Epidermal melanocyte (primary cell): ENCODE measurements at regions not wholly inside any gene's neighbourhood (a gene's known extent, or its start where the extent isn't known, plus 50 kb on each side); places are given as distances from the start of the nearest gene placed in this dataset.
"Not testable (repeated sequence)": the region's sequence is repeated elsewhere in the genome, so short reads cannot be mapped to it uniquely, and the experiment has no call there.

Source experiments
- DNase-seq: peaks from one replicate; pipeline ENCODE4 v3.0.0; 2011; ENCODE audit warnings: low spot score; ENCODE audit not compliant: insufficient read length

DNA sequence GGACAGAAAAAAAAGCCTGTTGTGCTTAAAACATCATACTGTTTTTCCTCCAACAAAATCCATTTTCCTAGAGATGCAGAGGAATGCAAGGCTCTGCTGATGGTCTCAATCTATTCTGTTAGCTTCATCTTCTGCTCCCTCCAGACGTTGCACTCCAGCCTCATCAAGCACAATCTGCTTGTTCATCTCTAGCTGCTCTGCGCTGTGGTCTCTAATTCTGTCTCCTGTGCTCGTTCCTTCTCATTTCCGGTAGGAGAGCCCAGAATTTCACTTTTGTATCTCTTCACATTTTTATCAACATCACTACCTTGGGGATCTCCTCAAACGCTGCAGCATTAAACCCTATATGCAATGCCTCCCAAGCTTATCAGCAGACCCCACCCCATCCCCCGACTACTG lies 708.9 kb downstream of the RNF144A start:
- DNase-seq = no peak

DNA sequence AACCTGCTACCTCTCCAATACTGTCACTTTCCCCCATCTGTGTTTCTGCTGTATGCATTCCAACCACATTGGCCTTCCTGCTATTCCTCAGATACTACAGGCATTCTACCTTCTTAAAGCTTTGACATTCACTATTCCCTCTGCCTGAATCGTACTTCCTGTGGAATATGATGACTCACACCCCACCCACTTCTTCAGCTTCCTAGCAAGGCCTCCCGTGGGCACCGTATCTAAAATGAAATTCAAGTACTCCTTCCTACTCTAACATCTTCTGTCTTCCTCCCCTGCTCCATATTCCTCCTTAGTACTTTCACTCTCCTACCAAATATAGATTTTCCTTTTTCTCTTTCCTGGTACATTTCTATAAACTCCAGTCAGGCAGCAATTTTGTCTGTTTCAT lies 710.4 kb downstream of the RNF144A start:
- DNase-seq = no peak

DNA sequence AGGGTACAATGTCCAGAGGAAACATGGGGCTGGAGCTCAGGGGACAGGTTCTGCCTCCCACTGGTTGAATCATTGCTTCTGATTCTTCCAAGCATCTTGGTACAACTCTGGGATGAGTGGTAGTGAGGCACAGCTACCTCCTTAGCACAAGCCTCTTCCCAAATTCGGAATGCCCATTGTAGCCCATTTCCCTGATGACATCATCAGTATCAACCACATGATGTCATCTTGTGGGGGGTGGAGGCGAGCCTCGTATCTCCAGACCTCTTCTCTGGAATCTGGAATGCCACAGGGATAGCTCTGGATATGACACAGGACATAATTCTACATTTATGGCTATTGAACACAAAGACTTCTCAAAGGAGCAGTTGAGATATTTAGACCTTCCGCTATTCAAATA lies 715.2 kb downstream of the RNF144A start:
- no peak for DNase-seq

DNA sequence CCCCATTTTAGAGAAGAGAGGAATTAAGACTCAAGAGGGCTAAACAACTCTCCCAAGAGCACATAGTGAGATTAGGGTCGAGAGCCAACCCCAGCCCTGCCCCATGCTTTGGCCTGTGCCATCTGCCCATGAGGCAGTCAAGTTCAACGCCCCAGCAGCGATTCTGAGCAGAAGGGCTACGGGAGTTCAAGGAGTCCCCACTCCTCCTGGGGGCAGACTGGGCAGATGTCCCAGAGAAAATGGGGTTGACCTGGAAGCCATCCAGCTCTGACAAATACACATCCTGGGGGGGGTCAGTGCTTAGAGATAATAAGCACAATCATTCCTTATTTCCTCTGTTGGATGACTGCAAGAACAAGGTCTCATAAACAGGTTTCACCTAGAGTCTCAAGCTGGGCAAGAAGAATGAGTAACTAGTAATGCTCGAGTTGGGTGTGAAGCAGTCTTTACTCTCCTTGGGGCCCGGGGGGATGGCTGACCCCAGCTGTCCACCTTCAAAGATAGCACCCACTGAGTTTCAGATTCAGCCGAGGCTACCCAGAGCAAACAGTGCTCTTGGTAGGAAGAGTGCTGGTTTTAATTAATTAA lies 716.4 kb downstream of the RNF144A start:
- DNase-seq = no peak

DNA sequence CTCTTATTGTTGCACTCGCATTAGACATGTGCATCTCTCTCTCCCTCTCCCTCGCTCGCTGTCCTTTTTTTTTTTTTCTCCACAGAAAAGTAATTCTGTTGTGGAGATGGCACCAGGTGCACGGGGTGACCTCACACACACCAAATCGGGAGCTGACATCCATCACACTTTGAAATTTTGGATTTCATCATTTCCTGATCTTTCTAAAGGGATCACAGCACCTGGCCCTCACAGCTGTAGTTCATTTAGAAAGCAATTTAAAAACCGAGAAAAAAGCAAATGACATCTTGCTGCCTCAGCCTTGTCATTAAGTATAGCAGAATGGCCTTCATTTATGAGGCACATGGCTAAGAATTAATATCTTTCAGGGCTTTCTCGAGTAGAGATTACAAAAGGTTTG lies 717.2 kb downstream of the RNF144A start:
- DNase-seq = no peak

DNA sequence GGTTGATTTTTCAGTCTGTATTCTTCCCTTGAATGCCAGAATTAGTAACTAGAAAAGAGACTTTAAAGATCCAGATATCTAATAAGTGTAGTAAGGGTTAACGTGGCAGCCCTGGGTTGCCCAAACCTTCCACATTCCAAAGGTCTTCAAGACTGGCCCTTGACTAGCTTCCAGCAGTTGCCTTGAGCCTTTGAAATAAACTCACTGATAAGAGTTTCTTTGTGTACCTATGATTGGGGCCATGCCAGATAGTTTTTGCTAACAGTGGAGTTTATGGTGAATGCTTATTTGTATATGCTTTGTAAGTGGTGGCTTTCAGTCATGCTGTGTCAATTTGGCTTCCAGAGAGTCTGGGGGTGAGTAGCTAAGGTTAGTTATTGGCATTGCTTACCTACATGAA lies 722.3 kb downstream of the RNF144A start:
- DNase-seq = no peak

DNA sequence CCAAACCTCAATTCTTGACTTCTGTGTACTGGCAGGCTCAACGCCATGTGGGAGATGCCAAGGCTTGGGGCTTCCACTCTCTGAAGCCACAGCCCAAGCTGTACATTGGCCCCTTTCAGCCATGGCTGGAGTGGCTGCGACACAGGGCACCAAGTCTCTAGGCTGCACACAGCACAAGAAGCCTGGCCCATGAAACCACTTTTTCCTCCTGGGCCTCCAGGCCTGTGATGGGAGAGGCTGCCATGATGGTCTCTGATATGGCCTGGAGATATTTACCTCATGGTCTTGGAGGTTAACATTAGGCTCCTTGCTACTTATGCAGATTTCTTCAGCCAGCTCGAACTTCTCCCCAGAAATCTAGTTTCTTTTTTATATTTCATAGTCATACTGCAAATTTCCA lies 724.1 kb downstream of the RNF144A start:
- DNase-seq = not testable (repeated sequence)

DNA sequence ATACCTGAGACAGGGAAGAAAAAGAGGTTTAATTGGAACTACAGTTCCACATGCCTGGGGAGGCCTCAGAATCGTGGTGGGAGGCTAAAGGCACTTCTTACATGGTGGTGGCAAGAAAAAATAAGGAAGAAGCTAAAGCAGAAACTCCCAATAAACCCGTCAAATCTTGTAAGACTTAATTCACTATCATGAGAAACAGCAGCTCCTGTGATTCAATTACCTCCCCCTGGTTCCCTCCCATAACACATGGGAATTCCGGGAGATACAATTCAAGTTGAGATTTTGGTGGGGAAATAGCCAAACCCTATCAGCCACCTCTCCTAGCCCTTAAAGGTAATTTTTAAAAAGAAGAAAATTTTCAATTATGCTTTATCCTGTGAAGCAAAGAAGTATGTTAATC lies 728.8 kb downstream of the RNF144A start:
- DNase-seq = no peak

DNA sequence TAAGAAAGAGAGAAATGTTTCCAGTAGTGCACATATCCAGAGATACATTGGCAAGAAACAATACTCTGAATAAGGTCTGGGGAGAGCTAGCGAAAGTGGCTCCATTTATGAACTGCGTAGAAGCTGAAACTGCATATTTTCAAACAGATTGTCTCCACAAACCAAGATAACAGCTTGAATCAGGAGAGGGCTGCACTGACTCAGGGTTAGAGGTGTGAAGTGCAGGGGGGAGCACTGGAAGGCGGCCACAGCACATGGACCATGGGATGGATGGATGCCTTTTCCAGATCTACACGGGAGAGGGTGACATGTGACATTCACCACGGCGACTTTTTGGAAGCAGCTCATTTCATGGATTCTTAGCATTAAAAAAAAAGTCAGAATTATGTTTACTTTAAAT lies 729.4 kb downstream of the RNF144A start:
- no peak for DNase-seq

DNA sequence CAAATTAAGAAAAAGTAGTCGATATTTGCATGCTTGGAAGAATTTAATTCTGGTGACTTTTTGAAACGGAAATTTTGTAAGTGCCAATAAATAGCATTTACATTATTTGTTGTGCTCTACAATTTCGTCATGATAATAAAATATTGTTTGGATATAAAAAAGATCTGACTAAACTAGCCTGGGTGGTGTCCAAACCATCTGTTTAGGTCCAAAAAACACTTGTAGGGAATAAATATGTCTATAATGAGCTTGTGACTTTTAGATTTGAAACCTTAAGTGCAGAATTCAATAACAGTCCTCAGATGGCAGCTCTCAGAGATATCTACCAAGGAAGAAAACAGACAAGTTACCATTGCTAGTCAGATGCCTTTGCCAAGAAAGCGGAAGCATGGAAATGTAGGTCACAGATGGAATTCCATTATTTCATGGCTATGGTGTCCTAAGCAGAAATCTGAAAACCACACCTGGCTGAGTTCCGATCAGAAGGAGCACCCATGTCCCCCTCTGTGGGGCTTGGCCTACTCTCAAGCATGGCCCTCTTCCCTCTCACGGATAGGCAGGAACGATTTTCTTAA lies 731.1 kb downstream of the RNF144A start:
- DNase-seq = no peak

DNA sequence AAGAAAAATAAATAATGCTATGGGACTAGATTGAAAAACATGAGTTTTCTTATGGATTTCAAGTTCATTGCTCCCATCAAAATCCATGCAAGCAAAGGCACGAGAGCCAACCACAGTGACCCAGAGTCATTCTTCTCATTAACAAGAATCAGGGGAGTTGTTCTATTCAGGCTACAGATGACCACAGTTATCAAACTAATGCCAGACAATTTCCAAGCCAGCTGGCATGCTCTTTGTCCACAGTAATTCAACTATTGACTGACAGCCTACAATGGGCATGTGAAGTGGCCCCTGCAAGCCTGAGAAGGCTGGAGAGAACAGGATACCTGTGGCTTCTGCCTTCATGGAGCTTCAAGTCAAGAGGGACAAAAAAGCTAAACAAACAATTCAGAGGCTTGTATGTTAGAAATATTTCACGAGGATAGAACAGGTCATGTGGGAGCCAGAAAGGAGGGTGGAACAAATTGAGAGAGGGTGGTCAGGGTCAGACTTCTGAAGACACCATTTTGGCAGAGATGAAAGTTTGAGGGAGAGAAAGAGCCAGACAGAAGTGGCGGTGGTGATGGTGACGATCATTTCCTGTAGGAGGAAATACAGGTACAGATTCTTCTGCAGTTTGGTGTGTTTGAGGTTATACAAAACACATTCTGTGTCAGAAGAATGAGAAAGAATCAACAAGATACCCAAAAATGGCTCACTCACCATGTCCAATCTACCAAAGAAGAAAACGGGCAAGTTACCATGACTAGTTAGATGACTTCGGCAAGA lies 732.4 kb downstream of the RNF144A start:
- no peak for DNase-seq

DNA sequence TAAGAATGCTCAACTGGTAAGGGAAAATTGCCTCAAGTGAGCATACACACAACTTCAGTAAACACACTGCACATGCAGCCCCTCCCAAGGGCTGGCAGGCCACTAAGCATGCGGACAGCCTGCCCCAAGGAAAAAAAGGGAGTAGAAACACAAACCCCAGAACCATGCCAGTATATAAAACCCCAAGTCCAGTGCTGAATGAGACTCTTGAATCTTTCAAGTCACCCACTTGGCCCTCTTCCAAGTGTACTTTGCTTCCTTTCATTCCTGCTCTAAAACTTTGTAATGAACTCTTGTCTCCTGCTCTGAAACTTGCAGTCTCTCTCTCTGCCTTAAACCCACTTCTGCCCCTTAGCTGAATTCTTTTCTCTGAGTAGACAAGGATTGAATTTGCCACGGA lies 736.4 kb downstream of the RNF144A start:
- DNase-seq = no peak

DNA sequence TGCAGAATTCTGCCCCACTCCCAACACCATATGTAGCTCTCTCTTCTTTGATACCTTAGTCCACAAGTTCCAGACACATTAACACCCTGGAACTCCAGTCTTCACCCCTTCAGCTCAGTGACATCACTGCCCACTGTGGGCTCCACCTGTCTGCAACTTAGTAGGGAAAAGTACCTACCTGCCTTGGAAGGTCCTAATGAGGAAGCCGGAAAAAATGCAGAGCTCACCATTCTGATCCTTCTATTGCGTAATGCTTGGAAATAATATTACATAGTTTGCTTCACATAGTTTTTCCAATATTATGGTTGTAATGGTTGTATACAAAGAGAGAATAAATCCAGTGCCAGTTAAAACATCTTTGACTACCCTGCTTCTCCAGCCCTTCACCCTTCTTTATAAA lies 738.4 kb downstream of the RNF144A start:
- DNase-seq = no peak

DNA sequence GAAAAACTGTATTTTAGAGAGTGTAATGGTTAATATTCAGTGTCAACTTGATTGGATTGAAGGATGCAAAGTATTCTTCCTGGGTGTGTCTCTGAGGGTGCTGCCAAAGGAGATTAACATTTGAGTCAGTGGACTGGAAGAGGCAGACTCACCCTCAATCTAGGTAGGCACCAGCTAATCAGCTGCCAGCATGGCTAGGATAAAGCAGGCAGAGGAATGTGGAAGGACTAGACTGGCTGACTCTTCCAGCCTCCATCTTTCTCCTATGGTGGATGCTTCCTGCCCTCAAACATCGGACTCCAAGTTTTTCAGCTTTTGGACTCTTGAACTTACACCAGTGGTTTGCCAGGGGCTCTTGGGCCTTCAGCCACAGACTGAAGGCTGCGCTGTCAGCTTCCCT lies 740.3 kb downstream of the RNF144A start:
- not testable (repeated sequence) for DNase-seq

DNA sequence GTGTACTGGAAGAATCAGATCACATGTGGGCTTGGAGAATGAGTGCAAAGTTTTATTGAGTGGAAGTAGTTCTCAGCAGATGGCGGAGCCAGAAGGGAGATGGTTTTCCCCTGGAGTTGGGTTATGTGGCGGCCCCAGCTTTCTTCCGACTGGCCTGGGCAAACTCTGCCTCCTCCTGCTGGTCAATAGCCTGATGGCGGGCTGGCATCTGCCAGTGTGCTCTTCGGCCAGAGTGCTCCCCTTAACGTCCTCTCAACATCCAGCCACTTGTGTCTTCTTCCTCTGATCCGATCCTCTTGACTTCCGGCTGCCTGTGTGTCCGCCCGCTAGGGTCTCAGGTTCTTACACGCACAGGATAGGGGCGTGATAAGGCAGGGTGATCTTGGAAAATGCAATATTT lies 741.3 kb downstream of the RNF144A start:
- no peak for DNase-seq

DNA sequence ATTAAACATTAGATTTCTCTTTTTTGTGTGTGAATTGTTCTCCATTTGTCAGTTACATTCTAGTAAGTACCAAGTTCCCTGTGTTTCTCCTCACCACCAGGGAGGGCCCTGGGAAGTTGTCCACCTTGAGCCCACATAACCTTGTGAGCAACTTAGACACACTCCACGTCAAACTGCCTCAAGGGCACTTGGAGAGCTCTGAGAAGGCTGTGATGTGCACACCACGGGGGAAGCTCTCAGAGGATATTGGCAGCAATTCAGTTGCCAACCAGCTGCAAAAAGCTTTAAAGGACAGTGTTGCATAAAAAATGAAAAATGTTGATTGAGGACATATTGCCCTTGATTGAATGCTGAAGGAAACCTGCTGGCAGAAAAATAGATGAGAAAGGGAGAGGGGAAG lies 743.6 kb downstream of the RNF144A start:
- DNase-seq = no peak

DNA sequence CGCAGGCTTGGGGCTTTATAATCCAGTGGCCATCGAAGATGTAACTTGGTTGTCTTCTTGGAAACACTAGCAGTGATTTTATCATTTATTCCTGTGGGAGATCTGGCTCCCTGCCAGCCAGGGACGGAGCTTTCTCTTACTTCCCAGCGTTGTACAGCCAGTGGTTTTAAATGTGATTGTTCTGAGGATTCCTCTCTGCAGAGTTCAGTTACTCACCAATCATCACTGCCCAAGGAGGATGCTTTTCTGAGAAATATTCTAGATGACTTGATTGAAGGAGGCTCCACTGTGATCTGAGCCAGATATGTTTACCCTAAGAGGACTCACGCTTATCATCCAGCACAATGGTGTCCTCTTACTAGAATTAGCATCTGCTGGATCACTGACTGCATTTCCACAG lies 744.3 kb downstream of the RNF144A start:
- no peak for DNase-seq

DNA sequence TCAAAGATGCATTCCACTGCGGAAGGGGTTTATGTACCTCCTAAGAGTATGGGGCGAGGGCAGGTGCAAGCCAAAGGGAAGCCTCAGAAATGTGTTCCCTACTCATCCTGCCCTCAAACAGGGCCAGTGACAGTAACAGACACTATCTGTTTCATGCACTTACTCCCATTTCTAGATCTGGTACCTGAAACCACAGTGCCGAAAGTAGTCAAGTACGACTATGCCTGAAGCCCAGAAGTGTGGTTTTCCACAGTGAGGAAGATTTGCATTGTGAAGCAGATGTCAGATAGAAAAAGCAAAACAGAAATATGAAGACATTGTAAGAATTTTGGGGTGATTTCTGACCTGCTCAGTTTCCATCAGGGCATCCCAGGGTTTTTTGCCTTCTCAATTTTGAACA lies 748.7 kb downstream of the RNF144A start:
- DNase-seq = no peak

DNA sequence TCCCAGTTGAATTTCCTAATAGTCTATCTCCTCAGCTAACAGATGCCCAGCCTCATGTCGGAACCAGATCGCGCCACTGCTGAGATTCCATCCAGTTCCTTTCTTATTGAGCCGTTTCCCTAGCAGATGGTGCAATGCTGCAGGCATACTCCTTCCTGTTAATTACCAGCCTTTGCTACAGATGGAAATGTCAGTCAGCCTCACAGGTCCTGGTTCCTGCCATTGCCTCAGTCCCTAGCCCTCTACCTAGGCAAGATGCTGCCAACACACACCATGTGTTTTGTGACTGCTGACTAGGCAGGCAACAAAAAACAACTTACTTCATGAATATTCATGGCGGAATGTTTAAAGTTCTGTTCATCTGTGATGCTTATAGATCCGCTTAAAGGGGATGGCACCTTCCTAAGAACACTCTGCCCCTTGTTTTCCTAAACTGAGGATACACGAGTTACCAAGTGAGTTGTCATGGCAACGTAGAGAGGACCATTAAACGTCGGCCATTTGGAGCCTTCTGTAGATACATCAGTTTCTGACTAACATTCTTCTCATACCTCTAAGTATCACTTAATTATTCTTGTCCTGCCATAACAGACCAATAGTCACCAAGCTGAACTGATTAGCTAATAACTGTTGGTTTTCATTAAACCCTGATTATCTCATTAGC lies 749.5 kb downstream of the RNF144A start:
- DNase-seq = no peak

DNA sequence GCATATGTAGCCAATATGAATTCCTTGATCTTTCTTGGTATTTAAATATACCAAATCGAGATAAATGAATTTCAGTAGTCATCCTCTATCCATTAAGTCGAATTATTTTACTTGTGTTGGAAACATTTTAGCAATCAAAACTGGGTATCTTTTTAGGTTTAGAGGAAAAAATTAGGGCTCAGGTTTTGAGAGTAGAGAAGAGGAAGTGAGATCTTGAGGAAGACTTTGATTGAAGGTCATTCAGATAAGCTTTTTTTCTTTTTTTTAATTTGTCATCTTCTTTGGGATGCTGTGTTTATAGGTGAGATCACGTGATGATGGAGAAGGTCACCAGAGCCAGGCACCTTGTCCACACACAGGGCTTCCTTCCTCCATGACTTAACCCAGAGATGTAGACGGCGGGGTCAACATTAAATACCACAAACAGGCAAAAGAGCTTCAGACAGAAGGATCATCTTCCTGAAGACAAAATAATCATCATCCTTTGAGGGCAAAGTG lies 750.1 kb downstream of the RNF144A start:
- no peak for DNase-seq

DNA sequence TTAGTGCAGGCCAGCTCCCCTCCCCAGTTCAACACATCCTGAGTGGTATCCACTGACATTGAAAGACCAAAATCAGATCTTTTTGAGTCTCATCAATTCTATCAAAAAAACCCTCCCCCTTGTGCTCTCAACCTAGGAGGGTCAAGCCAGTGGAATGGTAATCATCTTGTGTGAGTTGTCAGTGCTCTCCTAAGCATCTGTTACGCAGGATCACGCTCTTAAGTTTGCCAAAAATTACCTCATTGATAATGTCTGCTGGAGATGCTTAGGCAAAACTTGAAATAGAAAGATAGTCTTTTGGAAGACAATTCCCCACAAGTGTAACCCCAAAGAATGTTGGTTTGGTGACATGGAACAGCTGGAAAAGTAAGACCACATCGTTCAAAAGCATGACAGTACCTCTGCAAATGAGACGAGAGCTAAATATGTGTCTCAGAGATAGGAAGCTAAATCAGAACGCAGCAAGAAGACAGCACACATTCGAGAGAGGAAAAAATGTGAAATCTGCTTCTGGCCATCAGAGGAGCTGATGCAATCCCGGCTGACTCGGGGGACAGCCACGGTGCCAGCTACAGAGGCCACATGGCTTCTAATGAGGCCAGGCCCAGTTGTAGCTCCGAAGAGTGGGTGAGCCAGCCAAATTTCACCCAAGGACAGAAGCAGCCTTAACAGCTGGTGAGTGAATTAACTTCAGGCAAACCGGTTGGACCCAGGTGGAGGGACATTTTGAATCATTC lies 753.9 kb downstream of the RNF144A start:
- no peak for DNase-seq
